HG03066 (cell line): ENCODE measurements at regions not wholly inside any gene's neighbourhood (a gene's known extent, or its start where the extent isn't known, plus 50 kb on each side); places are given as distances from the start of the nearest gene placed in this dataset.
"Not testable (repeated sequence)": the region's sequence is repeated elsewhere in the genome, so short reads cannot be mapped to it uniquely, and the experiment has no call there.

ENCODE experiments used
- ATAC-seq: cut with Tn5 transposase; IDR thresholded peaks from one replicate; pipeline ENCODE4 v1.9.1; 2021; ENCODE audit warnings: low read depth; ENCODE audit not compliant: unreplicated experiment

DNA sequence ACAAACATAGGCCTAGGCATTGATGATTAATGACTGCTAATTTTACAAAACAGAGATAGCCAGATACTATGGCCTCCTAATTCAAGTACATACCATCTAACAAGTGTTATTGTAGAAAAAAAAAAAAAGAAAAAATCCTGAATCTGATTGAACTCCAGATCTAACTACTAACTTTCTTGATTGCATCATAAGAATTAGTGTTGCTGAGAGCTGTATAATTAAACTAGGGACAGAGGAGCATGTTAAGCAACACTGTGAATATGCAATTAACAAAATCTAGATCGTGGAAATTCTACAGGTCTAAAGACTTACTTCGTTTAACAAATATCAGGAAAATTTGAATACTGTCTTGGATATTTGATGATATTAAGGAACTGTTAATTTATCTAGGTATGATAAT lies 208.3 kb upstream of the ZNF608 start:
- no peak for ATAC-seq

DNA sequence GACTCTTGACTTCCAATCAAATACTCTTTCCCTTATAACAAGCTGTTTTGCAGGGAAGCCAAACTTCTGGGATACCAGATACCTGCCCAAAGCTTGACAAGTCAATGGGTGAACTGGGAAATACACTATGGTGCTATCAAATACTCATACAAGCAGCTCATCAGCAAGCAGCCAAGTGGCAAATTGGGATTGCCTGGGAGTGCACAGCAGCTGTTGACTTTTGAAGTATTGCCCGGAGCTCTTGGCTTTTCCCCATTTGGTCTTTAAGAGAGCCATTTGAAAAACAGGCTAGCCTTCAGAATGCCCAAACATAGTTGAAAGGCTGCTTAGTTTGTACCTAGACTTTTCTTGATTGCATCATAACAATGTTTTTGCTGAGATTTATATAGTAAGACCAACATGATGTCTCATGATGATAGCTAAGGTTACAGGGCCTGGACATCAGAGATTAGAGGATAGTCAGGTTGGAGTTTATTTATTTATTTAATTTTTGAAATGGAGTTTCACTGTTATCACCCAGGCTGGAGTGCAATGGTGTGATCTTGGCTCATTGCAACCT lies 210.1 kb upstream of the ZNF608 start:
- ATAC-seq, result no peak

DNA sequence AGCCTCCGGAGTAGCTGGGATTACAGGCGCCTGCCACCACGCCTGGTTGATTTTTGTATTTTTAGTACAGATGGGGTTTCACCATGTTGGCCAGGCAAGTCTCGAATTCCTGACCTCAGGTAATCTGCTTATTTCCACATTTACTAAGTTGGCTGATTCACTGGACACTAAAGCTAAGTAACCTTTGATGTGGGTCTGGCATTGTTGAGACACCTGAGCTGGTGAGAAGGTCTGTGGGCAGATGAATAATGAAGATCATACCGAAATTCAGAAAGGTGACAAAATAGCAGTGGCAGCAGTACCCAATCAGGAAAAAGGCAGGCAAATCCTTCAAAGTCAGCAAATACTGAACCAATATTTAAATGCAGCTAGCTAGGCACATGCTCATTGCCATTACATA lies 210.6 kb upstream of the ZNF608 start:
- no peak for ATAC-seq

DNA sequence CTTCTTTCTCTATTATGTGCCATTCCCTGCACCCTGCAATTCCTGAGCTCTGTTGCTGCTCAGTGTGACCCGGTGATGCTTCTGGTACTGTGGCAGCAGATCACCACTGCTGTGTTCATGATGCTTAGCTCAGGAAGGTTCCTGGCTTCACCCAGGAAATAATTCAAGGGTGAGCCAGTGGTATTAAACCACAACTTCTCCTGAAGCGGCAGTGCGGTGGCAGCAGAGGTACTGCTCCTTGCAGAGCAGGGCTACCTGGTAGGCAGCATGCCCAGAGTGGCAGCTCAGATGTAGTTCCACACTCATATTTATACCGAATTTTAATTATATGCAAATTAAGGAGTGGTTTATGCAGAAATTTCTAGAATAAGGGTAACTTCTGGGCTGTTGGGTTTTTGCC lies 213.8 kb upstream of the ZNF608 start:
- ATAC-seq, result no peak

DNA sequence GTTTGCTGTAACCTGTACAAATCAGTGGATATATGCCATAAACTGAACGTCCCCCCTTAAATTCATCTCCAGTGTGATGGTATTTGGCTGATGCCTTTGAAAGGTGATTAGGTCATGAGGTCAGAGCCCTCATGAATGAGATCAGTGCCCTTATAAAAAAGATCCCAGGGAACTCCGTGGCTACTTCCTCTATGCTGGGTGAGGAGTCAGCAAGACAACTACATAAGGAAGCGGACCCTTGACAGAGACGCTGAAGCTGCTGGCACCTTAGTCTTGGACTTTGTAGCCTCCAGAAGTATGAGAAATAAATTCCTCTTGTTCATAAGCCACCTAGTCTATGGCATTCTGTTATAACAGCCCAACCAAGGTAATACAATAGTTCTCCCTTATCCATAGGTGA lies 215.1 kb upstream of the ZNF608 start:
- no peak for ATAC-seq

DNA sequence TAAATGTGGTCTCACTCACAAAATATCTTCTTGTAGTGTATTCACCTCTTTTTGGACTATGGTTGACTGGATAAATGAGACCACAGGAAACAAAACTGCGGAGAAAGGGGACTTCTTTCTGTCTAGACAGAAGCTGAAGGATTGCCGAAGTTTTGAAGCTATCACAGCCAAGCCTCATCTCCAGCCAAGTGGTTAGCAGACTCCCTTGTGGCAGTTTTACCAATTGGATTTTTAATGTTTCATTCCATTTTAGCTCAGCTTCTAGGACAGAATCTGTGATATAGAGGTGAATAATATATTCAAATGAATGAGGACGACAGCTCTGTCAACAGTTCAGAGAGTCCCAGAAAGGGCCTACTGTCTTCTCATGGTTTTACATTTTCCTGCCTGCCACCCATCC lies 215.7 kb upstream of the ZNF608 start:
- ATAC-seq, result no peak

DNA sequence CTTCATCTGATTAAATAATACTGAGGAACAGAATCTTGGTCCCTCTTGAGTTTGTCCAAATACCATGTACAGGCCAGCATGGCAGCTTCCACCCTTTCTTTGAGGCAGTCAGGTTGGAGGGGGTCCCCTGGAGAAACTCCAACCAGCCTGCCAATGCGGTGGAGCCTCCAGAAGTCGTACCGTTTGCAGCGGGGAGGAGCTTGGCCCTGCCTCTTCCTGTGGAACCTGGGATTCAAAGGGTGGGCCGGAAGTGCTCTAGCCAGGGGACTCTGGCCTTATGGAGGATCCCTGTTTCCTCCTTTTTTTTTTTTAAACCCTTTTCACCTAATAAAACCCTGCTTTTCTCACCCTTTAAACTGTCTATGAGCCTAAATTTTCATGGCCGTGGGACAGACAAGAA lies 216.3 kb upstream of the ZNF608 start:
- ATAC-seq, result no peak

DNA sequence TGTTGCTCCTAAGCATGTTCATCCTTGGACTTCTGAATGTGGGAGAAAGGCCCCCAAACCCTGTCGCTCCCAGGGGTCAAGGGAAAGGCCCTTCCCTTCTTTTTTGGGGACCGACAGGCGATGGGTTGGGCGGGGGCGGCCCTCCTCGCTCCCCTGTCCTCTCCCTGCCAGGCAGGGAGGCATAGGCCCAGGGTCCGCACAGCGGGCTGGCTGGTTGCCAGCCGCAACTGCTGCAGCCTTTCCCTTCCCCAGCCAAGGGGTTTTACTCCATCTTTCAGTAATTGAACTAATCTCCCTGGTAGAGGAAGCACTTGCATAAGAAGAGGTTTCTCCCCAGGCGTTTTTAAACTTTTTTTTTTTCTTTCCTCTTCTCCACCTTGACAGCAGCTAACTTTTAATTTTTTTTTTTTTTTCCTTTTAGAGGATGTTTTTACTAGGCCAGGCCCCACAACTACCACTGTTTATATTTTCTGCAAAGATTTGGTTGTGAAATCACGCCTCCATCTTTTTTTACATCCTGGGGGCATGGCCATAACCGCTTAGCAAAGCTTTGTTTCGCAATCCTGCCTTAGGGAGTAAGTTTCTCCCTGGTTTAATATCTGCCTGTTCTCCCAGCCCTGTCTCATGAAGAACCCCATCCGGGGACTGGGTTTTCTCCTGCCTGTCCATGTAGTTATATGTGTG lies 216.9 kb upstream of the ZNF608 start:
- ATAC-seq, result no peak

DNA sequence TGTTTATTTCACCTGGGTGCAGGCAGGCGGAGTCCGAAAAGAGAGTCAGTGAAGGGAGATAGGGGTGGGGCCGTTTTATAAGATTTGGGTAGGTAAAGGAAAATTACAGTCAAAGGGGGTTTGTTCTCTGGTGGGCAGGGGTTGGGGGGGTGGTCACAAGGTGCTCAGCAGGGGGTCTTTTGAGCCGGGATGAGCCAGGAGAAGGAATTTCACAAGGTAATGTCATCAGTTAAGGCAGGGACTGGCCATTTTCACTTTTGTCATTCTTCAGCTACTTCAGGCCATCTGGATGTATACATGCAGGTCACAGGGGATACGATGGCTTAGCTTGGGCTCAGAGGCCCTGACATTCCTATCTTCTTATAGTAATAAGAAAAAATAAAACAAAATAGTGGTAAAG lies 220.3 kb upstream of the ZNF608 start:
- ATAC-seq, result not testable (repeated sequence)

DNA sequence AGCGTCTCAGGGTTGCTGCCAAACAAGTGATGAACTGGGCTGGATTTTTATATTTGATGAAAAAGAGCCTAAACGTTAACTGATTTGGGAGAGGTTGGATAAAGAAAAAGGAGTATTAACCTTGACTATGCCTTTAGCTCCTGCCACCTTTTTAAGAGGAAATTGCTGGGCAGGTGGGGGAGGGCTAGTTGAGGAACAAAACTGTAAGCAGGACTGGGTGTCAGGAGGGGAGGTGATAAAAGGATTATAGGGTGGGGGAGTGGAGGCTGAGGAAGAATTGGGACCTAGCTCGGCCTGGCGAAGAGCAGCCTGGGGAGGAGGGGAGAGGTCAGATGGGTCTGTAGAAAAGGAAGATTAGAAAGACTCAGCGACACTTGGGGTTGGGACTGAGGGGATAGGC lies 223.9 kb upstream of the ZNF608 start:
- ATAC-seq, result not testable (repeated sequence)

DNA sequence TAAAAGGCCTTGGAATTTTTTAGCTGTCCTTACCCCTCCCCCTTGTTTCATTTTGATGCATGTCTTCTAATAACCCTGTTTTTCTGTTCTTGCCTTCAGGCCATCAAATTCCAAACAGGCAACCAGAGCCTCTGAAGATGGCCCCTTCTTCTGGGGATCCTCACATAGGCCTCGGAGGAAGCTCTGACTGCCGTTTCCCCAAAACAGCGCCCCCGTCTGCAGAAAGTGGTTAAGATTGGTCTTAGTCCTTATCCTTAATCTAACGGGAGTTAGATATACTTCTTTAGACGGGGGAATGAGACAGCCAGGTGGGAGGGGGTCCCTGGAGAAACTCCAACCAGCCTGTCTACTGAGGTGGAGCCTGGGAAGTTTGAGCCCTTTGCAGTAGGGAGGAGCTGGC lies 226.3 kb upstream of the ZNF608 start:
- no peak for ATAC-seq

DNA sequence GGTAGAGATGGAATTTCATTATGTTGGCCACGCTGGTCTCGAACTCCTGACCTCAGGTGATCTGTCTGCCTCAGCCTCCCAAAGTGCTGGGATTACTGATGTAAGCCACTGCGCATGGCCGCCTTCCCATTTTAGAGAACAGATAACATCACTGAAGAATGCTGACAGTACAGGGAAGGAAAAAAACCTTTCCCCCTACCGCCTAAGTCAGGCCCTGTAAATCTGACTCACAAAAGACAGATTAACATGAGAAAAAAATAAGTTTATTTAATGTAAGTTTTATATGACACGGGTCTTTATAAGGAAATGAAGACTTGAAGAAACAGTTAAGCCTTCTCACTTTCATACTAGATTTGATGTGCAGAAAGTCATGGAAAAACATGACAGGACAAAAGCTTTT lies 227.2 kb upstream of the ZNF608 start:
- no peak for ATAC-seq

DNA sequence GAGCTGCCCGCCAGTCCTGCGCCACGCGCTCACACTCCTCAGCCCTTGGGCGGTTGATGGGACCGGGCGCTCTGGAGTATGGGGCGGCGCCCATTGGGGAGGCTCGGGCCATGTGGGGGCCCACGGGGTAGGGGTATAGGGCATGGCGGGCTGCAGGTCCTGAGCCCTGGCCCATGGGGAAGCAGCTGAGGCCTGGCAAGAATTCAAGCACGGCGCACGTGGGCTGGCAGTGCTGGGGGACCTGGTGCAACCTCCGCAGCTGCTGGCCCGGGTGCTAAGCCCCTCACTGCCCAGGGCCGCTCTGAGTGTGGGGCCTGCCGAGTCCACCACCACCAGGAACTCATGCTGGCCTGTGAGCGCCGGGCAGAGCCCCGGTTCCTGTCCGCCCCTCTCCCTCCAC lies 229.6 kb upstream of the ZNF608 start:
- no peak for ATAC-seq

DNA sequence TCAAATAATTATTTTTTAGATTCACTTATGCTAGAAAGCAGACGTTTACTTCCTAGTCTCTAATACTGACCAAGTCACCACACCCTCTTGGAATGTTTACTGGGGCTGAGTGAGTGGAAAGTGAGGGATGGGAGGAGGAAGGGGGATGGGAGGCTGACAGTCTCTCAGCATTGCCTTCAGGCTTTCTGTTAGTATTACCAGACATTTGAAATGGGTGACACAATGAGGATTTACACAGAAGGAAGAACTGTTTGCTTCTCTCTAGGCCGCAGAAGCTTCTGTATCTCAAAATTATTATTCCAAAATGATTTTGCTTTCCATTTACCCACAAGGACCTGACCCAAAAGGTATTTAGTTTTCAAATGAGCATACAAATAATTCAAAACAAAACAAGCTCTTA lies 232.8 kb upstream of the ZNF608 start:
- ATAC-seq, result no peak

DNA sequence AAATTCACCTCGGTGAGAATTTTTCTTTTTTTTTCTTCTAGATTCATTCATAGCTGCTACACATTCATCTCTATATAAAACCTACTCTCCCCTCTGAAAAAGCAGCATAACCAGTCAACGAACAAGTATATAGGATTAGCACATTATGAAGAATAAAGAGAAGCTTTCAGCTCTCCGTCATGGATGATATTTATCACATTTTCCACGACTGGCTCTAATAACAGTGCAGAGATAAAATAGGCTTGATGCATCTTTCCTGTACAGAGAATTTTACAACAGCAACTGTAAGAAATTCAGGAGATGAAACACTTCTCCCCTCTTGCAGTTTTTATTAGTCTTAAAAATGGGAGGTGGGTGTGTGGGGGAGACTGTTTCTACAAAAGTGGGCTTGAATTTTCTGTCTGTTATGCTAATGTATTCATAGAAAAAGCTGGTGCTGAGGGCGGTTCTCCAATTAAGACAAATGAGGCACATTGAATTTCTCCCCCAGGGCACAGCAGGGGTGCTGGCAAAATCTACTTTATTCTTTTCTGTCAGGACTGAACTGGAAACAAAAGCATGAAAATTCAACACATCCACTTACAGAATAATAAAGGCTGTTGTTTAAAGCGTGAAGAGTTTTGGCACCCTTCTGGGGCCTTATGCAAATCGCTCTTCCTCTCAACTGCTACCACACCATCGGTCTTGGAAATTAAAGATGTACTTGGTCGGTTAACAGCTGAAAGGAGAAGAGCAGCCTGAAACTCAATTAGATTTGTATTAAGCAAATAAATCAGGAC lies 233.9 kb upstream of the ZNF608 start:
- peak; percentile 94 for ATAC-seq

DNA sequence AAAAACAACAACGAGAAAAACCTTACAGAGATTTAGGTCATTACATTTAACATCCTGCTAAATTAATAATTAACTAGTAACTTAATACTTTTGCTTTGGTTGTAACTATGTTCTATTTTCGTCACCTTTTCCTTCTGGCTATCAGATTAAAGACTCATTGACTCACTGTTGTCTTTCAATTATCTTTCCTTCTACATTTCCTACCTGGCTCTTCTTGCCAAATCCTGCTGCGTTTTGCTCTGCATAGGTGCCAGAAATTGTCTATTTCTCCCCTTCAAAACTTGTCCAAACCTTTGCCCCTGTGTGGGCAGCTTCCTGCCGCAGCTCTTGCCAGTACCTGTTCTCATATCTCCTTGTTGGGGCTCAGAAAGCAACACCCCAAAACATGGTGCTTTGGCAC lies 235.5 kb upstream of the ZNF608 start:
- no peak for ATAC-seq

DNA sequence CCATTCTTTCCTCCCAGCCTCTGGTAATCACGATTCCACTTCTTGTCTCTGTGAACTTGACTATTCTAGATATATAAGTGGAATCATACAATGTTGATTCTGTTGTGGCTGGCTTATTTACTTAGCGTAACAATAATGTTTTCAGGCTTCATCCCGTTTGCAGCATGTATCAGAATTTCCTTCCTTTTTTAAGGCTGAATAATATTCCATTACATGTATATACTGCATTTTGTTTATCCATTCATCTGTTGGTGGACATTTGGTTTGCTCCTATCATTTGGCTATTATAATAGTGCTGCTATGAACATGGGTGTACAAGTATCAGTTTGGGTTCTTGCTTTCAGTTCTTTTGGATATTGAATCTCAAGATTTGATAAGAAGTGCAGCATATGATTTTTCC lies 239.7 kb upstream of the ZNF608 start:
- no peak for ATAC-seq

DNA sequence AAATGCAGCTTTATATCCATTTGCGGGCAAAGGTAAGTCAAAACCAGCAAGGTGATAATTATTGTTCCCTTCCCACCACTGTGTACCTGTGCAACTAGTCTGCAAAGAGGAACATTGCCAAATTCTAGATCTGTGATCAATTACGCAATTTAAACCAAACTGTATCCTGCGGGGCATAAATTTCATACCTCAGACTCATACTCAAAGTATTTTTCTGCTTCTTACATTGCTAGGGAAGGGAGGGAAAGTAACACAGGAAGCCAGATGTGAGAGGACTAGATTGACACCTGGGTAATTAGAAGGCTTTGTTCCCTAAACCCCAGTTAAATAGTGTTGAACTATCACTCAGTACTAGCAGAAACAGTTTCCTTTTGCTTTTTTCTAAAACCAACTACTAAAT lies 240.2 kb upstream of the ZNF608 start:
- no peak for ATAC-seq

DNA sequence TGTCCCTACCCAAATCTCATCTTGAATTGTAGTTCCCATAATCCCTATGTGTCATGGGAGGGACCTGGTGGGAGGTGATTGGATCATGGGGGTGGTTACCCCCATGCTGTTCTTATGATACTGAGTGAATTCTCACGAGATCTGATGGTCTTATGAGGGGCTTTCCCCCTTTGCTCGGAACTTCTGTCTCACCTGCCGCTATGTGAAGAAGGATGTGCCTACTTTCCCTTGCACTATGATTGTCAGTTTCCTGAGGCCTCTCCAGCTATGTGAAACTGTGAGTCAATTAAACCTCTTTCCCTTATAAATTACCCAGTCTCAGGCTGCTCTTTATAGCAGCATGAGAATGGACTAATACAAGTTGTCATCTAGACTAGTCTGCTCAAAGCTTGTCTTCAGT lies 241.3 kb upstream of the ZNF608 start:
- not testable (repeated sequence) for ATAC-seq

DNA sequence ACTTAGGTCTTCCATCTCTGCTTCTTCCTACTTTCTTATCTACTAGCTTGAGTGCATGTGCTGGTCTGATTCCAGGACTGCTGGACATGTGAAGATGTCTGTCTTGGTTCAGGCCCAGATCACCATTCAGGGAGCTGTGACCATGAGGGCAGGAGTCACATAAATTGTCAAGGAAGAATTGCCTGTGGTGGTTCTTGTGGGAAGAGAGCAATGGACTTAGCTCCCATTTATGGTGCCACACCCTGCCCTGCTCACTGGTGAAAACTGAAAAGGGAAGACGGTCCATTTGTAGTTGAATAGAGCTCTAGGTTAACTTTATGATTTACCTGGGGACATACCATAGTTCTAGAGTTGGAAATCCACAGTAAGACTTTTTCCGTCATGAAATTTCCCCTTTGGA lies 244.3 kb upstream of the ZNF608 start:
- no peak for ATAC-seq

DNA sequence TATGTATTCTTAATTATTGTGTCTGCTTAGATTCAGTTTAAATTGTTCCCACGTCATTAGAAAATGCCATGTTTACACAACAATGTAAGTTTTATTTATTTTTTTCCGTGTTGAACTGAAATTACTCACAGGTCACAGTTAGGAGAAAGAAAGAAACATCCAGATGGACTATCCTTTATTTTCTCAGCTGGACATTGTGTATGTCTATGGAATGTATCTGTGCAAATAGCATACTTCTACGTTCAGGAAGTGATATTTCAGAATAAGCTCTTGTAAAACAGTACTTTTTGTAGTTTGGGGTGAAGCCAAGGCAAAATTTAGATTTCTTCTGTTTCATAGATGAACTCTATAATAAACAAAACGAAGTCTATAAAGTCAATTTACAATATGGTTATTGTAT lies 249.0 kb upstream of the ZNF608 start:
- ATAC-seq, result no peak
